GM21825 (cell line): ENCODE measurements at regions not wholly inside any gene's neighbourhood (a gene's known extent, or its start where the extent isn't known, plus 50 kb on each side); places are given as distances from the start of the nearest gene placed in this dataset.
A peak's percentile ranks its signal among the peaks of the same experiment; 100 is the strongest.

Experiments
- ATAC-seq: cut with Tn5 transposase; IDR thresholded peaks from one replicate; pipeline ENCODE4 v1.9.1; 2021; ENCODE audit warnings: mild to moderate bottlenecking, moderate library complexity; ENCODE audit not compliant: unreplicated experiment

DNA sequence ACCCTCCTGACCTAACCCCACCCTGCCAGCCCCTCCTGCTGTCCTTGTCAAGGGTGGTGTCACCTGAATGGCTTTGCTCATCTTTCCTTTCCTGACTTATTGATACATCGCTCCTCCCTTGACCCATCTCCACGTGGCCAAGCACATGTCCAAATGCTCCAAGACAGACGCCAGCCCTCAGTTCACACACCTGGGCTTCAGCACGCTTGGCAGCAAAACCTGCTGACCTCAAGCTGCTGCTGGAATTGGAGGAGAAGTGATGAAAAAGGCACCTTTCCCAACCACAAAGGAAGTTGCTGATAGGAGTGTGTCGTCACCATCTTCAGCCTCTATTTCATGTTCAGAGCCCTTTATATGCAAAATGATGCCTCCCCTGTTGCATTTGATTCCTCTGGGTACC, 141.3 kb downstream of the TLE3 start:
- no peak for ATAC-seq

DNA sequence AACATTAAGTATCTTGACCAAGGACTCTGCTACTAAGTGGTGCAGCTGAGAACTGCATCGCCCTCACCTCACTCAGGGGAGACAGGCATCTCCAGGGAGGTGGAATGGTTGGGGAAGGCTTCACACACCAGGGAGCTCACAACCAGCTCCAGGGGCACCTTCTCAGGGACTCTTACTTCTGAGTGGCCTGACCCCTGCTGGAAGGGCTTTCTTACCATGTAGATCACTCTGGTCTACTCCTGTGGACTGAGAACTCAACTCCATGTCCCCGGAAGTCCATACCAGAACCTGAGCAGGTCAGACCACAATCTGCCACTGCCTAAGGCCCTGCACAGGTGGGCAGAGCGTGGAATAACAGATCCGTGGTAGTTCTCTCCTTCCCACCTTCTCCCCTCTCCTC, 140.5 kb downstream of the TLE3 start:
- ATAC-seq: no peak

DNA sequence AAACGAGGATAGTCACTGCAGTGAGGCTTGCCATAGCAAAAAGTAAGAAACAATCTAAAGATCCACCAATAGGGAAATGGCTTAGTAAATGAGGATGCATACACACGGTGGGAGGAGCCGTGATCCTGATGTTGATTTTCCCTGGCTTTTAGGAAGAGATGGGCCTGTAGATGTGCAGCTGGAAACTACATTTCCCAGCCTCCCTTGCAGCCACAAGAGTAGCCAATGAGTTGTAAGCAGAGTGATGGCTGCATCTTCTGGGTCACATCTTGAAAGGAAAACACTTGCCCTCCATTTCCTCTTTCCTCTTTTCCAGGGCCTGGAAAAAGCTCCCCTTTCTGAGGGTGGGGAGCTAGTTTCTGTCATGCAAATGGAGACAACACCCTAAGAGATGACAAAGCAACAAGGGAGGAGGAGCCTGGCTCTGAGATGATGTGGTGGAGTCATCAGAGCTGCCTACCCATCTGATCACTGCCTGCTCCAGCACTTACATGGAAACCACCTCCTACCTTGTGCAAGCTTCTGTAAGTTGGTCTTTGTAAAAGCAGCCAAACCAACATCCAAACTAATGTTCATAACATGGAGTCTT, 139.1 kb downstream of the TLE3 start:
- ATAC-seq: no peak

DNA sequence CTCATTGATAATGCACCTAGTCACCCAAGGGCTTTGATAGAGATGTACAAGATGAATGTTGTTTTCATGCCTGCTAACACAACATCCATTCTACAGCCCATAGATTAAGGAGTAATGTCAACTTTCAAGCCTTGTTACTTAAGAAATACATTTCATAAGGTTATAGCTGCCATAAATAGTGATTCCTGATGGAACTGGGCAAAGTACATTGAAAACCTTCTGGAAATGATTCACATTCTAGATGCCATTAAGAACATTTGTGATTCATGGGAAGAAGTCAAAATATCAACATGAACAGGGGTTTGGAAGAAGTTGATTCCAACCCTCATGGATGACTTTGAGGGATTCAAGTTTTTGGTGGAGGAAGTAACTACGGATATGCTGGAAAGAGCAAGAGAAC, 135.2 kb downstream of the TLE3 start:
- ATAC-seq: no peak

DNA sequence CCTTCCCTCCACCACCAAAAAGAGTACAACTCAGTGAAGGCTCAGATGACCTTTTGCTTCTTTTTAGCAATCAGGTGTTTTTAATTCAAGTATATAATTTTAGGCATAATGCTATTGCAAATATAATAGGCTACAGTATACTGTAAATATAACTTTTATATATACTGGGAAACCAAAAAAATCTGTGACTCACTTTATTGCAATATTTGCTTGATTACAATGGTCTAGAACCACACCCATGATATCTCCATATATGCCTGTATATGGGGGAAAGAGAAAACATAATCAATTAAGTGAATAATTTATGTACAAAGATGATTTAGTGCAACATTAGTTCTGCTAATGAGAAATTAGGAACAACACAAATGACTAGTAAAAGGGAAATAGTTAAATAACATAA, 134.3 kb downstream of the TLE3 start:
- no peak for ATAC-seq

DNA sequence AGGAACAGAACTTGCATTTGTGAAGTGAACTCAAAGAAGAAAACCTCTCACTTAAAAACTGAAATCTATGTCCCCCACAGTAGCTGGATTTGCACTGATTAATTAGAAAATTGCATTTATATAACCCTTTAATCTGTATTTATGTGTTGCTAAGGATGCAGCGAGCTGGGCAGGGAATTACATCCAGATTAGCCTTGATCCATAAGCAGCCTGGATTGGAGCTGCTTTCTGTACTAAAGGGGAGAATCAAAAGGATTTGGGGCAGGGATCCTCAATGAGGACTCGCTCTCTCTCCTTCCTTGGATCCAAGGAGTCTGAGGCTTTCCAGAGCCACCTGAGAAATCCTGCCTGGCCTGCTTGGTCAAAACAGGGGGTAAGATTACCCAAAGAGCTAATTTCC, 125.9 kb downstream of the TLE3 start:
- ATAC-seq: no peak

DNA sequence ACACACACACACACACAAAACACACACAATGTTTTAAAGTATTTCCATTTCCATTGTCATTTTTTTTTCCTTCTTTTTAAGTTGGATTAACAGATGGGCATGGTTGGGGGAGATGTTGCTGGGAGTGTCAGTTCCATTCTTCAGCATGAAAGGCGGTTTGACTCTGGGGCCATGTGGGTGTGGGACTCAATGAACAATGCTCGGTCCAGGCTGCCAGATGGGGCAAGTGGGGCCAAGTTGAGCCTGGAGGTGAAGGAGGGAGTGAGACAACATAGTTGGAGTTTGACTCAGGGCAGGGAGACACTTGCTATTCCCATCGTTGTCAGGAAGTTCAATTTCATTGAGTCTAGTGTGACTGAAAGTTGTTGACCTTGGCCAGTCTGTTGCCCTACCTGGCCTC, 125.3 kb downstream of the TLE3 start:
- ATAC-seq: no peak

DNA sequence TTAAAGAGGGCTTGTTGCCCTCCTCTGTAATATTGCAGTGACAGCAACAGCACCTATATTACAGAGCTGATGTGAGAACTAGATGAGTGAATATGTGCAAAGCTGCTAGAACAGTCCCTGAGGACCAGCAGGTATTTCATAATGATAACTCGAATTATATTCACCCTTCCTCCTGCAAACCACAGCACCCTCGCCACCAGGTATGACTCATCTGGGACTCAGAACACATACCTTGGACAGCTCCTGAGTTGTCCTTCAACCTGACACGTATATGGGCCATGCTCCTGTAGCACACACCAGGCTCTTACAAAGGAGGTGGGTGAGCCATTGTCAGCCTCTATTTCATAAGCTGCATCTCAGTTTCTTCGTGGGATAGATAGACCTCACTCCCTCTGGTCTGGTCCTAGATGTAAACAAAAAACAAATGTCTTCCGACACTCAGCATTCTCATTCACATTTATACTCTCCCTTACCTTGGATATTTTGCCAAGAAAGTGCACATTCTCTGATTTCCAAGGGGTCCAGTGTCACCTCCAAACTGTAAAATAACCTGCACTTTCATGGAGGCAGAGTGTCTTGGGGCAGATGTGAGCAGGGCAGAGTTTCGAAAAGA, 124.5 kb downstream of the TLE3 start:
- no peak for ATAC-seq

DNA sequence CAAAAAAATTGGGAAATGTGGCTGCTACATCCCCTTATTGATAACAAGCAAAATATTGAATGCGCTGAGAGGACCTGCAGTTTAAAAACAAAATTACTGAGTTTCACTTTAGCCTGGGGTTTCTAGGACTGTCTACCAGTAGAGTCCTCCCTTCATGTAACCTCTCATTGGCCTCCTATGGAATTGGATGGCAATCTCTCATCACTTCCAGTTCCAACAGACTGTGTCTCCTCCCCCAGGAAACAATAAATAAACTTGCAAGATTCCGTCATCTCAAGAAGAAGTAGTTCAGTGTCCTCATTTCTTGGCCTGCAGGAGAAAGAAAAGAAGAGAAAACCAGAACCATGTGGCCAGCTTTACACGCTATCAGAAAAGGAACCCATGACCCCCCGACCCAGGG, 123.8 kb downstream of the TLE3 start:
- no peak for ATAC-seq

DNA sequence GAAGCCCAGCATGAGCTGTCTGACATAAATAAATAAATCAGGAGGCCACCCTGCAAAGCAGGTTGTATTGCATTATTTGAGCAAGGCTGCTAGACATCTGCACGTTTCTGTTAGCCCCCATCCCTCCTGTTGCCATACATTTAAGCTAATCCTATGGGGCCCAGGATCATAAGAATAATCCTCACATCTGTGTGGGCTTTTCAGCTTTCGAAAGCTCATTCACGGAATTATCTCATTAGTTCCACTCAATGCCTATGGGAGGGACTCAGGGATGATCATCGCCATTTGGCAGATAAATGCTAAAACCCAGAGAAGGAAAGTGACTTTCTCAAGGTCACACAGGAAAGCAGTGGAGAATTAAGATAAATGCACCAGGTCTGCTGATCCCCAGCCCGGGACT, 123.4 kb downstream of the TLE3 start:
- no peak for ATAC-seq

DNA sequence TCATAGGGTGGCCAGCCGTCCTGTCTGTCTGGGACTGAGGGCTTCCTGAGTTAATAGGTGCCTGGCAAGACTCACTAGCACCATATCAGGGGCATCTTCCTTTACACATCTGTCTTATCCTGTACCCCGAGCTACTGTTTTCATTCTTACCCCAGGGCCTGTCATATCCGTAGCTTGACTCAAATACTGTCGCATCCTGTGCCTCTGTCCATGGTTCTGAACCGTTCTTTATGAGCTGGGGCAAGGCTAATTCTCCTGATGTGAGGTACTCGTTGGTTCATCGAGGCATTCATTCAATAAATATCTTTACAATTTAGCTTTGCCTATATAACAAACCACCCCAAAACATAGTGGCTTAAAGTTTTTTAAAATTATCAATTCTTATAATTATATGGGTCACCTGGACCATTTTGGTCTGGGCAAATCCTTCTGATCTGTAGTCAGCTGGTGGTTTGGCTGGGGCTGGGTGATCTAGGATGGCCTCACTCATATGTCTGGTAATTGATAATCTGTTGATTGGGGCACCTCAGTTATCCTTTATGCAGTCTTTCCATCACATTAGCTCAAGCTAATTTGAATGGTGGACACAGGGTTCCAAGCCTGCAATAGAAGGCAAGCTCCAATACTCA, 121.2 kb downstream of the TLE3 start:
- ATAC-seq: no peak

DNA sequence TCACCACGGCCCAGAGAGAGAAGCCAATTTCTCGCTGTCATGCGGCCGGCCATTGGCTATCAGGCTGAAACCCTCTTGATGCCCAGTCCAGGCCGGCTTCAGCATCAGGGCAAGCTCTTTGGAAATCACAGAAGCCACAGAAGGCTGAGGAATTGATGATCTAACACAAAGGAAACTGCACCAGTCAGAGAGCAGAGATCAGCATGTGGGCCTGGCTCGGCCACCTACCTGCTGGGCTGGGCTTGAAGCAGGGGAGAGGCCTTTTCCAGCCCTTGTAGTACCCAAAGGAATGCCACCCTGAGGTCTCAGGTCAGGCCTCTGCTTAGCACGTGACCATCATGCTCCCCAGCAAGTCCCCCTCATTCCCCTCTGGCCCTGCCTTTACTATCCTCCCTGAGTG, 119.1 kb downstream of the TLE3 start:
- no peak for ATAC-seq

DNA sequence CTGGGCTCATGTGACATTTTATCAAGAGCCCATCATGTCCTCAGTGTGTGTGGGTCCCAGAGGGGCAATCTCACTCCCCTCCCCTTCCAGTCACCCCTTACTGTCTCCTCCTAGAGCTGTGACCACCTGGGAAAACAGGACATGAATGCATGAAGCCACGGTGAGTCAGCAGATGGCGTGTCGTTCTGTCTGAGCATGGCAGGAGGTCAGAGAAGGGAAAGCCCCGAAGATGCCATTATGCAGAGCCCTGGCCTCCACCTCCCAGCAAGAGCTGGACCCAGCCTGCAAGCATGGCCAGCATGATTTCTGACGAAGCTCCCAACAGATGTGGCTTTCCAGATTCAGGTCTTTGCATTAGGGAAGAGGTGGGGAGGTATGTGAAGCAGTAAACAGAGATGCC, 118.5 kb downstream of the TLE3 start:
- ATAC-seq: peak; percentile 48

DNA sequence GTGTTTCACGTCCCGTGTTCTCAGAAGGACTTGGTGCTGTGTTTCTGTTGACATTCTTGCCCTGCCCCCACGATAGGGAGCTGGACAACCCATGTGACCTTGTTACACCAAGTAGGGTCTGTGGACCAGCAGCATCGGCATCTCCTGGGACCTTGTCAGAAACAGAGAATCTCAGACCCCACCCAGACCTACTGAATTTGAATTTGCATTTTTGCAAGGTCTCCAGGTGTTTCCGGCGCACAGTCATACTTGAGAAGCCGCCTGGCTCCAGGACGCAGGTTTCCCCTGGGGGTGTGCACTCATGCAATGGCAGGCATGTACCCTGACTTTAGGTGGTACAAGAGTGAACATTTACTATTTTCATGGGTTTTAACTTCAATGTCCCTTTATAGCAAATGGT, 117.9 kb downstream of the TLE3 start:
- ATAC-seq: peak; percentile 76

DNA sequence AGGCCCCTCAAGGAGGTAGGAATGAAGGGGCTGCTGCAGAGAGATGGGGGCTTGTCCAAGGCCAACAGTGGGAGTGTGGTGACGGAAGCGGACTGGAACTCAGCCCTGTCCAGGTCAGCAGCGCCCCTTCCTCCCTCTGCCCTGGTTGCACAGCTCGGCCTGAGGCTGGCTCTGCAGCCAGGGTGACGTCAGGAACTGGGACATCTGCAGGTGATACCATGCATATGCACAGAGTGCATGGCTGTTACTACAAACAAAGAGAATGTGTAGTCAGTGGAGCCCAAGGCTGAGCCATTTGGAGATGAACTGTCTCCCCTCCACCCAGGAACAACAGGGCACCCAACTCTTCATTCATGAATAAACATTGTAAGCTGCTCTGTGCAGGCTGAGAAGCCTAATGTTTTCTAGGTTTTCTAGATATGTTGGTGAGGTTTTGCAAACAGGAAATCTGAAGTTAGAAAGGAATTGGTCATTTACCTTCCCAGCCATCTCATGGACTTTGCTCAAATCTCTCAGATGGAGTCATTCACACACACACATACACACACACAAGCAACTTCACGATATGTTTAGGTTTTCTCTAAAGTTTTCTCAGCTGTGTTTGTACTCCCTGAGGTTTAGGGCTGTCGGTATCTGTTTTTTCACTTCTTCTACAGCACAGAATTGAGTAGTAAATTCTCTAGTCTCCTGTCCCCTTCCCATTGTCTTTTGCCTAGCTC, 117.2 kb downstream of the TLE3 start:
- ATAC-seq: no peak

DNA sequence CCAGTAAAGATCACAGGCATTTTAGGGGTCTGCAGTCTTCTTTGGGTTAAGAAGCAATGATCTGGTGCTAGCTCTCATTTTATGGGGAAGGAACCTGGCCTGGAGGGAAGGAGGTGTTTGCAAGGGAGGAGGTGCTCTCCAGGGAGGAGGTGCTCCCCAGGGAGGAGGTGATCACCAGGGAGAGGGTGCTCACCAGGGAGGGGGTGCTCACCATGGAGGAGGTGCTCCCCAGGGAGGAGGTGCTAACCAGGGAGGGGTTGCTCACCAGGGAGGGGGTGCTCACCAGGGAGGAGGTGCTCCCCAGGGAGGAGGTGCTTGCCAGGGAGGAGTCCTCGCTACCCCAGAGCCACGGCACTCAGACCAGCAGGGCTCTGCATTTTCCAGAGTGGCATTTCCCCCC, 115.7 kb downstream of the TLE3 start:
- no peak for ATAC-seq

DNA sequence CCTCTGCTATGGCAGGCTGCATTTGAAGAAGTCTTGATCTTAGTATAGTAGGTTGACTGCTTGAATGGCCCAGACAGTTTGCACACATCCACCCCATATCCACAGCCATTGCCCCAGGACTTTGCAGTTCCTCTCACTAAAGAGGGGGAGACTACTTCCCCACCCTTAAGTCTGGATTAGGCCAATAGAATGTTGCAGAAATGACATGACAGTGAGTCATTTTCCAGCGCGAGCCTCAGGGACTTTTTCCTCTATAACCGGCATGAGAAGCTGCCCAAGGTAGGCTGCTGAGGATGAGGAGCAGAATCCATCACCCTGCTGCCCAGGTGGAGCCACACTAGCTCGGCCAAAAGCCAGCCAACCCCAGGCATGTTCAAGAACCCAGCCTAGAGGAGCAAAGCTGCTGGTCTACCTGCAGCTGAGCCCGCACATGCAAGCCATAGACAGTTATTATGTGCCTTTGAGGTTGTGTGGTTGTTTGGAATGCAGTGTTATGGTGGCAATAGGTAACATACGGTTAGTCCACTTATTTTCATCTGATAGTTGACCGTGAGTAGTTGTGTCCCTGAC, 113.9 kb downstream of the TLE3 start:
- ATAC-seq: no peak

DNA sequence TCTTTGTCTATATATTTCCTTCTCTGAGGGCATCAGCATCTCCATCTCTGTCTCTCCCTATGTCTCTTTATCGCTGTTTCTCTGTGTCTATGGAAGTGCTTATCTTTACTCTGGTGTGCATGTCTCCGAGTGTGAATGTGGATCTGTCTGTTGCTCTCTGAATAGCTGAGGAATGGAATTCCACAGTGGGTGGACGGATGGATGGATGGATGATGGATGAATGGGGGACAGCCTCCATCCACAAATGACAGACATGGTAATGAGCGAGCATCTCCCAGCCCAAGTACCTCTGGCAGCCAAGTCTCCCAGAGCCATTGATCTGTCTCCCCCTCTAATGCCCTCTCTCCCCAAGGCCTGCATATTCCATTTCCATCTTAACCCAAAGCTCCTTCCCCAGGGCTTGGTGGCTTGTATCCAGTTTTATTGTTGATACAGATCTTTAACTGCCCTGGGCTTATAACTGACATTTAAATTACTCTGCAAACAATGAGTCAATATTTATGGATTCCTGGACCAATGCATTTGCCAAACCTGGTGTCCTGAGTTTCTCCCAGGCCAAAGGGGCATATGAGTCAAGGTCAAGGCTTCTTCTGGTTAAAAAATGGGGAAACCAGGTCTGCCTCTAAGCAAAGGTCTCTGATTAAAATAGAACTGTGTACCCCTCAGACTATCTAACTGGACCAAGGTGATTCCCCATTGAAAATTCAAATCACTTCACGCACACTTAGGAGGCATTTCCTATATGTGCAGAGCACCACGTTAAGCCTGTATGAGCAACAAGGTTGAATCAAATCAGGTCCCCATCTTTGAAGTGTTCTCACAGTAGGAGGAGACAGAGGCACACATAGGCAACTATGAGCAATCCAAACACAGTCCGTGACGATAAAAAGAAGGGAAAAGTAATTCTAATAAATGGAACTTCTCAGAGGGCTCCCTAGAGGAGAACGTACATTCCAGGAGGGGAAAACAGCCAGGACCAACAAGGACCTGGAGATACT, 109.9 kb downstream of the TLE3 start:
- ATAC-seq: no peak

DNA sequence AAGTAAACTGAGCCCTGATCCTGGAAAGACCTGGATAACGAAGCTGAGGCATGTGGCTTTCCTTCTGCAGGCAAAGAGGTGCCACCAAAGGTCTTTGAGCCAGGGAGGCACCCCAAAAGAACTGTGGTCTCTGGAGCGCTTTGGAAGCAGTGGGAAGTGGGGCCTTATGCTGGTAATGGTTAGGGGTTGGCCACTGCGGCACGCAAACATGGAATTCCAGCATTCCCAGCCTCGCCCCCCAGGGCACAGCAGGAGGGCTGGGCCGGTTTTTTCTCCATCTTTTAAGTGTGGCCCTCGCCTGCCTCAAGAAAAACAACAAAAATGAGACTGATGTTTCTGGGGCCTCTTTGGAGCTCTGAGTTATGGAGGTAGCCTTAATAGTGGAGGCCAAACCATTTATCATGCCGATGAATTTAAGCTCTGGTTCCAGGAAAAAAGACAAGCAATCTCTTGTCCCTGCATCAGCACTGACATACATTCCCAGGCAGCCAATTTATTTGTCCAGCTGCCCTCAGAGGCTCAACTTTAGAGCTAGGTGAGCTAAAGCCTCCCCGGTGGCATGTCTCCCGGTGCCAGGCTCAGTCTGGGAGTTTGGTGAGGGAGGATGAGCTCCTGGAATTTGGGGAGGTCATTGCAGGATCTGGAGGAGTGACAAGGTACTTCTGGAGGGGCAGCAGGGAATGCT, 109.0 kb downstream of the TLE3 start:
- ATAC-seq: no peak
